ENCODE measurements at regions not wholly inside any gene's neighbourhood (a gene's known extent, or its start where the extent isn't known, plus 50 kb on each side); places are given as distances from the start of the nearest gene placed in this dataset.

- H3K27ac ChIP-seq, result no peak overlapping the region
These were observed 353.2 kb upstream of the TRIB2 start for GRCh38 chr2:12363569-12363968.

DNA sequence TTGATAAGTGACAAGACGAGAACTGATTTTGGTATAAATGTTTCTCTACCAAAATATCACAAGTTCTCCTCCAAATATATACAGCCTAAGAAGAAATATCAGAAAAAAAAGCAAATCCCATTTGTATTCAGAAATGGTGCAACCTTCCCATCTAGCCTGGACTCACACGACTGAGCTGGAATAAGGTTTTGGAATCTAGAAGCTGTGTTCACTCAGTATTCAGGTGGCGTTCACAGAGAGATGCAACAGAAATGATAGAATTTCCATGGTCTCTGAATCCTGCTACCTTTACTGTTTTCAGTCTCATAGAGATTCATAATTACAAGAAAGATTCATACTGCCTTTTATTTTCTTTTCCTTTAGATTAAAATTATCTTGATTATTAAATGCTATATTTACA, 347.2 kb upstream of the TRIB2 start:
- no peaks in the 10 kb centered on the region for H3K4me1 ChIP-seq
- ATAC-seq (no peak), DNase-seq (no peak)
- no peaks in the 10 kb centered on the region for H3K9me3 ChIP-seq
- intact Hi-C loops (cut with DNase I), result no loop called here
- TF ChIP-seq, protein P1, sequence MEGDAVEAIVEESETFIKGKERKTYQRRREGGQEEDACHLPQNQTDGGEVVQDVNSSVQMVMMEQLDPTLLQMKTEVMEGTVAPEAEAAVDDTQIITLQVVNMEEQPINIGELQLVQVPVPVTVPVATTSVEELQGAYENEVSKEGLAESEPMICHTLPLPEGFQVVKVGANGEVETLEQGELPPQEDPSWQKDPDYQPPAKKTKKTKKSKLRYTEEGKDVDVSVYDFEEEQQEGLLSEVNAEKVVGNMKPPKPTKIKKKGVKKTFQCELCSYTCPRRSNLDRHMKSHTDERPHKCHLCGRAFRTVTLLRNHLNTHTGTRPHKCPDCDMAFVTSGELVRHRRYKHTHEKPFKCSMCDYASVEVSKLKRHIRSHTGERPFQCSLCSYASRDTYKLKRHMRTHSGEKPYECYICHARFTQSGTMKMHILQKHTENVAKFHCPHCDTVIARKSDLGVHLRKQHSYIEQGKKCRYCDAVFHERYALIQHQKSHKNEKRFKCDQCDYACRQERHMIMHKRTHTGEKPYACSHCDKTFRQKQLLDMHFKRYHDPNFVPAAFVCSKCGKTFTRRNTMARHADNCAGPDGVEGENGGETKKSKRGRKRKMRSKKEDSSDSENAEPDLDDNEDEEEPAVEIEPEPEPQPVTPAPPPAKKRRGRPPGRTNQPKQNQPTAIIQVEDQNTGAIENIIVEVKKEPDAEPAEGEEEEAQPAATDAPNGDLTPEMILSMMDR (IDR thresholded peaks at IDR 0.05), result no peak
- H3K27ac ChIP-seq, result no peak overlapping the region
- no peak overlapping the region for H3K4me3 ChIP-seq
- no peaks in the 10 kb centered on the region for H3K27me3 ChIP-seq
- H3K36me3 ChIP-seq, result no peaks in the 10 kb centered on the region

More at GRCh38 chr2:12363569-12363968, 353.2 kb upstream of the TRIB2 start:
- Histone ChIP-seq H3K4me3 (no peak overlapping the region), H3K27me3 (no peaks in the 10 kb centered on the region), H3K4me1 (no peaks in the 10 kb centered on the region), H3K36me3 (no peaks in the 10 kb centered on the region), H3K9me3 (no peaks in the 10 kb centered on the region)
- intact Hi-C loops (cut with DNase I), result no loop called here
- ATAC-seq (no peak), DNase-seq (no peak)
- TF ChIP-seq, protein P1 (IDR thresholded peaks at IDR 0.05), result no peak

- intact Hi-C loops (cut with DNase I), result no loop called here
- Histone ChIP-seq H3K27me3 (no peaks in the 10 kb centered on the region), H3K4me3 (no peak overlapping the region), H3K36me3 (no peaks in the 10 kb centered on the region), H3K4me1 (no peaks in the 10 kb centered on the region), H3K9me3 (no peaks in the 10 kb centered on the region), H3K27ac (no peak overlapping the region)
- ATAC-seq, result no peak
- no peak for DNase-seq
- TF ChIP-seq, protein P1 (IDR thresholded peaks at IDR 0.05), result no peak
These were observed 340.7 kb upstream of the TRIB2 start for GRCh38 chr2:12376025-12376424.

DNA sequence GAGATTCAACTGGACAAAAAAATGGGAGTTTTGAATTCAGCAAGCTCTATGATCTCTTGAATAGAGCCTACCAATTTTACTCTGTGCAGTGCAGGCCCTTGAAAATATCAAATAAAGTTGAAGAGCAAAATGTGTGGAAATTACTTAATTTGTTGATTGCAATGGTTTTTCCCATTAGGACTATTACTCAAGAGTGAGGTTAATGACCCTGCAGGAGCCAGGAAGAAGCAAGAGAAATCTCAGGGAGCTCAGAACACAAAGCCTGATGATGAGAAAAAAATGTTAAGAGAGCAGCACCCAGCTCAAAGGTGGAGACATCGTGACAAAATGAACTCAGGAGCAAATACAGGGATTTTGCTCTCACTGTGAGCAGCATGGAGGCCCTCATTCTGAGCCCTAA, 337.6 kb upstream of the TRIB2 start:
- Histone ChIP-seq H3K27ac (no peak overlapping the region), H3K4me3 (no peak overlapping the region), H3K4me1 (no peaks in the 10 kb centered on the region), H3K36me3 (no peaks in the 10 kb centered on the region), H3K27me3 (no peaks in the 10 kb centered on the region), H3K9me3 (no peaks in the 10 kb centered on the region)
- intact Hi-C loops (cut with DNase I), result no loop called here
- TF ChIP-seq, protein P1 (IDR thresholded peaks at IDR 0.05), result no peak
- DNase-seq (no peak), ATAC-seq (no peak)

DNA sequence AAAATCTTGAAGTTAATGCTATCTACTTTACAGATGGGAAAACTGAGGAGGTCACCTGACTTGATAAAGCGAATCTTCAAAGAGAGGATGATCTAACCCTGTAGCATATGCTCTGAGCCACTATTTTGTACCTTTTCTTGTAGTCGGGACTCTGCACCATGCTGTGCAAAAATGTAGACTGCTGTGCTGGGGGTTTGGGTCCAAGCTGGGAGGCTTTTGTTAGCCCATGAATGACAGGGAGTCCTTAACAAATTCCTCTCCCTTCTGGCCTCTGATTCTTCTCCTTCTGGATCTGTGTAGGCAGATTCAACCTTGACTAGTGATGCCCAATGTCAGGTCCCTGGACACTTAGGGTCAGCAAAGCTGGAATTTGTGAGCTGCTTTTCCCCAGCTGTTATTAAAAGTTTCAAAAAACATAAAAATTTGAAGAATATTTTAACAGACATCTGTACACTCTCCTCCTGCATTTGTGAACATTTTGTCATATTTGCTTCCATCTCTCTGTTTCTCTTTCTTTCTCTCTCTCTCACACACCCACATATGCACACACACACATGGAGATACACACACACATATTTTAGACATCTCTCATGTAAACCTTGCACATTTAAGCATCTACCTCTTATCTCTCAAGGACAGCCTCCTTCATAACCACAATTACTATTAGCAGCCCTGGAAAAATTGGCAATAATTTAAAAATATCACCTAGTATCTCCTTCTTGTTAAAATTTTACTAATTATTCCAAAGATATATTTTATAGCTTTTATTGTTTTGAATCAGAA, 335.0 kb upstream of the TRIB2 start:
- DNase-seq, result no peak
- Histone ChIP-seq H3K27ac (no peak overlapping the region), H3K4me1 (no peaks in the 10 kb centered on the region), H3K36me3 (no peaks in the 10 kb centered on the region), H3K9me3 (no peaks in the 10 kb centered on the region), H3K4me3 (no peak overlapping the region), H3K27me3 (no peaks in the 10 kb centered on the region)
- intact Hi-C loops (cut with DNase I), result no loop called here
- TF ChIP-seq, protein P1 (IDR thresholded peaks at IDR 0.05), result no peak
- ATAC-seq, result no peak
